Smooth muscle cell (in vitro differentiated cells): ENCODE measurements at regions not wholly inside any gene's neighbourhood (a gene's known extent, or its start where the extent isn't known, plus 50 kb on each side); places are given as distances from the start of the nearest gene placed in this dataset.

Source experiments
- DNase-seq: peaks from one replicate; lab custom pipeline; 2025; ENCODE audit not compliant: unreplicated experiment; lab: John Stamatoyannopoulos, UW
- H2AFZ ChIP-seq: fragments of 200-600 bp; sonication (generic); 2 replicates; pipeline ENCODE4 v1.6.0; 2016; ENCODE audit warnings: antibody characterized with exemption, low read depth, mild to moderate bottlenecking
- H3F3A ChIP-seq: fragments of 200-600 bp; sonication (generic); 2 replicates; pipeline ENCODE4 v1.6.0; 2017; ENCODE audit warnings: antibody characterized with exemption, low read depth
- H3K27ac ChIP-seq: fragments of 200-600 bp; sonication (generic); 2 replicates; pipeline ENCODE4 v1.5.1; 2016; ENCODE audit warnings: low read depth, mild to moderate bottlenecking
- H3K27me3 ChIP-seq: fragments of 200-600 bp; sonication (generic); 2 replicates; pipeline ENCODE4 v1.6.1; 2016; ENCODE audit warnings: low read depth, mild to moderate bottlenecking
- H3K36me3 ChIP-seq: fragments of 200-600 bp; sonication (generic); 2 replicates; pipeline ENCODE4 v1.5.1; 2016; ENCODE audit warnings: low read depth
- H3K4me1 ChIP-seq: fragments of 200-600 bp; sonication (generic); 2 replicates; pipeline ENCODE4 v1.5.1; 2016; ENCODE audit warnings: low read depth
- H3K4me2 ChIP-seq: fragments of 200-600 bp; sonication (generic); 2 replicates; pipeline ENCODE4 v1.6.0; 2016; ENCODE audit warnings: mild to moderate bottlenecking
- H3K4me3 ChIP-seq: fragments of 200-600 bp; sonication (generic); 2 replicates; pipeline ENCODE4 v1.5.1; 2016; ENCODE audit warnings: mild to moderate bottlenecking
- H3K79me2 ChIP-seq: fragments of 200-600 bp; sonication (generic); 2 replicates; pipeline ENCODE4 v1.6.0; 2016; ENCODE audit warnings: low read depth, mild to moderate bottlenecking
- H3K9ac ChIP-seq: fragments of 200-600 bp; sonication (generic); 2 replicates; pipeline ENCODE4 v1.6.0; 2016; ENCODE audit warnings: low read depth
- H3K9me3 ChIP-seq: fragments of 200-600 bp; sonication (generic); replicated peaks from 2 replicates; pipeline ENCODE4 v1.5.1; 2016; ENCODE audit warnings: low read depth
- H4K20me1 ChIP-seq: fragments of 200-600 bp; sonication (generic); 2 replicates; pipeline ENCODE4 v1.6.0; 2016; ENCODE audit warnings: low read depth
- CTCF ChIP-seq: fragments of 200-600 bp; sonication (generic); IDR thresholded peaks from 2 replicates; pipeline ENCODE4 v1.5.1; 2017; ENCODE audit warnings: borderline replicate concordance, mild to moderate bottlenecking, antibody characterized with exemption; ENCODE audit not compliant: insufficient read depth, poor library complexity, severe bottlenecking
- WGBS: methylation state at CpG from one replicate; pipeline ENCODE4 v1.1.7; 2016; ENCODE audit warnings: low lambda C conversion rate; 5-methylcytosine and 5-hydroxymethylcytosine counted together

DNA sequence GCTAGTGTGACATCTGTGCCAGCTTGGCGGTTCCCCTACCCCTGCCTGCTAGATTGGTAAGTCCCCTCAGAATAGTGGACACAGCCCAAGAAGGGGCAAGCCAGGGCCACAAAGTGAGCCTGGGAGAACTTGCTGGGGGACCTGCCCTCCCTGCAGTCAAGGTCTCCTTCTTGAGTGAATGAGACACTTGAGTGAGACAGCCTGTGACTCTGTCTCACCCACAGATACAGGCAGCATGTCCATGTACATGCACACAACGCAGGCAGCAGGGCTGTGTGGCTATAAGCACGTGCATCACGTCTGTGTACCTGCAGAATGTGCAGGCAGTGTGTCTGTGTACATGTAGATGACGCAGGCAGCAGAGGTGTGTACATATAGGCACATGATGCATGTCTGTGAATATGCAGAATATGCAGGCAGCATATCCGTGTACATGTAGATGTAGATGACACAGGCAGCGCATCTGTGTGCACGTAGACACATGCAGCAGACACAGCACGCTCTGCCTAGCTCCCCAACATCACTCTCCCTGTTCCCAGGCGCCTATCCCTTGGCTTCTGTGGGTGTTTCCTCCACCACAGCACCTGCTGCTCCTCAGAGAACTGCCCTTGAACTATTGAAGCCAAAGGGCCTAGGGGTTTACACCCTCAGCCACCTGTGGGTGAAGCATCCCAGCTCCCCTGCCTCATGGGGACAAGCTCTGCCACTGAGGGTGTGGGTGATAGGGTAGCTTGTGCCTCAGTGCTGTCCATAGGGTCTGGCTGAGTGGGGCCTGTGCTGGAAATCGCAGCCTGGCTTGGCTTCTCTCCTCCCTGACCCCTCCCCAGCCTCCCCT, 147.2 kb upstream of the TWIST2 start:
- no peak overlapping the region for H3K9ac ChIP-seq
- H3F3A ChIP-seq, result no peaks in the 10 kb centered on the region
- WGBS, result 93% methylated on average over 11 of the region's 11 CpGs
- no peaks in the 10 kb centered on the region for H4K20me1 ChIP-seq
- no peaks in the 10 kb centered on the region for H3K36me3 ChIP-seq
- TF ChIP-seq CTCF, result no peak
- DNase-seq, result no peak
- no peak overlapping the region for H2AFZ ChIP-seq
- H3K9me3 ChIP-seq, result no peaks in the 10 kb centered on the region
- H3K4me2 ChIP-seq, result peak overlapping the region; percentile 22
- H3K27me3 ChIP-seq, result no peaks in the 10 kb centered on the region
- no peak overlapping the region for H3K4me3 ChIP-seq
- H3K79me2 ChIP-seq, result no peaks in the 10 kb centered on the region
- H3K27ac ChIP-seq, result no peak overlapping the region
- no peaks in the 10 kb centered on the region for H3K4me1 ChIP-seq

GRCh38 chr2:238701341-238702206, 146.3 kb upstream of the TWIST2 start:
- Histone ChIP-seq H3K4me1 (no peaks in the 10 kb centered on the region), H3K79me2 (no peaks in the 10 kb centered on the region), H3K27ac (no peak overlapping the region), H3K9me3 (no peaks in the 10 kb centered on the region), H3K27me3 (peaks cover 4% of the 10 kb centered on the region), H4K20me1 (no peaks in the 10 kb centered on the region), H2AFZ (no peak overlapping the region), H3K36me3 (no peaks in the 10 kb centered on the region), H3K4me2 (no peak overlapping the region), H3K9ac (no peak overlapping the region), H3K4me3 (no peak overlapping the region), H3F3A (no peaks in the 10 kb centered on the region)
- WGBS, result 92% methylated on average over 25 of the region's 26 CpGs
- no peak for TF ChIP-seq CTCF
- DNase-seq, result no peak

- Histone ChIP-seq H3K27ac (no peak overlapping the region), H3K79me2 (no peaks in the 10 kb centered on the region), H3K9me3 (no peaks in the 10 kb centered on the region), H3K4me2 (no peak overlapping the region), H3K4me1 (no peaks in the 10 kb centered on the region), H3K4me3 (no peak overlapping the region), H3K9ac (no peak overlapping the region), H4K20me1 (no peaks in the 10 kb centered on the region), H3K27me3 (peaks cover 4% of the 10 kb centered on the region), H3K36me3 (no peaks in the 10 kb centered on the region), H3F3A (no peaks in the 10 kb centered on the region), H2AFZ (no peak overlapping the region)
- DNase-seq, result no peak
- WGBS, result 93% methylated on average over 21 of the region's 21 CpGs
- no peak for TF ChIP-seq CTCF
These were observed 145.4 kb upstream of the TWIST2 start for GRCh38 chr2:238702276-238703052.
